Gastroesophageal sphincter (tissue), 2 donors: ENCODE measurements at regions not wholly inside any gene's neighbourhood (a gene's known extent, or its start where the extent isn't known, plus 50 kb on each side); places are given as distances from the start of the nearest gene placed in this dataset.

Experiments
- EP300 ChIP-seq: sonication (generic); formaldehyde crosslinking; IDR thresholded peaks from one replicate; pipeline ENCODE4 v1.6.1; 2017; ENCODE audit warnings: antibody characterized with exemption, mild to moderate bottlenecking
- POLR2A ChIP-seq, 2 donors: fragments of 450-650 bp; IDR thresholded peaks; one replicate each; pipeline ENCODE4 v1.6.1; 2017; ENCODE audit warnings: antibody characterized with exemption in 2 of 2, mild to moderate bottlenecking in 2 of 2, moderate library complexity in 1 of 2

GRCh38 chr2:160700021-160700814, 206.6 kb upstream of the RBMS1 start:
- TF ChIP-seq POLR2A (IDR thresholded peaks at IDR 0.05) (no peak), EP300 (no peak)
